ENCODE measurements at regions not wholly inside any gene's neighbourhood (a gene's known extent, or its start where the extent isn't known, plus 50 kb on each side); places are given as distances from the start of the nearest gene placed in this dataset.

DNA sequence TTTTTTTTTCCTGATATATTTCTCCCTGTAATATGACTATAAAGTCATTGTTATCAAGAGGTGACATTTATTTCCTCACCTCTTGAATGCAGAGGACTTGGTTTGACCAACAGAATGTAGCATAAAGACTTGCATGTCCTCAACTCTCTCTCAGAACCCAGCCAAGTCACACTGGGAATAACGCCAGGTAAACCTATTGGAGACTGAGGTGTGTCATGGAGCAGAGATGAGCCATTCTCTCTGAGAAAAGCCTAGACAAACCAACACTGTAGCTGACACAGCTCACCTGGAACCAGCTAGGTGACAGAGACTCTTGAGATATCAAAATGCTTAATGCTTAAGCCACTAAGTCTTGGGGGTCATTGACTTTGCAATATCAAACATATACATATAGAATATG, 533.6 kb downstream of the HAO1 start (continued):
- TF ChIP-seq, protein P1, sequence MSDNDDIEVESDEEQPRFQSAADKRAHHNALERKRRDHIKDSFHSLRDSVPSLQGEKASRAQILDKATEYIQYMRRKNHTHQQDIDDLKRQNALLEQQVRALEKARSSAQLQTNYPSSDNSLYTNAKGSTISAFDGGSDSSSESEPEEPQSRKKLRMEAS (IDR thresholded peaks at IDR 0.05) = no peak
- TF ChIP-seq POLR2A (IDR thresholded peaks at IDR 0.05; ENCODE audit: low read length) = no peak

- 22% methylated on average over 3 of the region's 3 CpGs for WGBS (ENCODE audit: missing lambda C conversion rate)
Measured at GRCh38 chr20:7410150-7410549, 530.1 kb downstream of the HAO1 start.

DNA sequence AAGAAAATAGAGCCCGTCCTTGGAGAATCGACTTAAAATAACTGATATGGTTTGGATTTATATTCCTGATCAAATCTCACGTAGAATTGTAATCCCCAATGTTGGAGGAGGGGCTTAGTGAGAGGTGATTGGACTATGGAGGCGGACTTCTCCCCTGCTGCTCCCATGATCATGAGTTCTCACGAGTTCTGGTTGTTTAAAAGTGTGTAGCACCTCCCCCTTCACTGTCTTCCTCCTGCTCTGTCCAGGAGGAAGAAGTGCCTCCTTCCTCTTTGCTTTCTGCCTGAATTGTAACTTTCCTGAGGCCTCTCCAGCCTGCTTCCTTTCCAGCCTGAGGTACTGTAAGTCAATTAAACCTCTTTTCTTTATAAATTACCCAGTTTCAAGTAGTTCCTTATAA, 529.2 kb downstream of the HAO1 start:
- WGBS (ENCODE audit: missing lambda C conversion rate) = 10% methylated on average over 5 of the region's 5 CpGs
- Histone ChIP-seq H3K9me3 (no peaks in the 10 kb centered on the region), H3K4me1 (no peaks in the 10 kb centered on the region), H3K27ac (no peak overlapping the region), H3K4me3 (no peak overlapping the region), H3K4me2 (no peak overlapping the region)
- POLR2A ChIA-PET = no interaction called here
- TF ChIP-seq HOXA7 (CRISPR knock-in tag; IDR thresholded peaks at IDR 0.05) (no peak), JUN (IDR thresholded peaks at IDR 0.05) (no peak), JUNB (IDR thresholded peaks at IDR 0.05) (no peak), HOXB13 (CRISPR knock-in tag; IDR thresholded peaks at IDR 0.05; ENCODE audit: low read depth) (no peak), NPAS2 (CRISPR knock-in tag; IDR thresholded peaks at IDR 0.05; ENCODE audit: borderline replicate concordance) (no peak), NFE2L2 (conservative IDR thresholded peaks at IDR 0.05; ENCODE audit: low read length) (no peak), CHD4 (IDR thresholded peaks at IDR 0.05; ENCODE audit: borderline replicate concordance) (no peak), ZNF302 (CRISPR knock-in tag; IDR thresholded peaks at IDR 0.05) (no peak)
- TF ChIP-seq, protein P2, sequence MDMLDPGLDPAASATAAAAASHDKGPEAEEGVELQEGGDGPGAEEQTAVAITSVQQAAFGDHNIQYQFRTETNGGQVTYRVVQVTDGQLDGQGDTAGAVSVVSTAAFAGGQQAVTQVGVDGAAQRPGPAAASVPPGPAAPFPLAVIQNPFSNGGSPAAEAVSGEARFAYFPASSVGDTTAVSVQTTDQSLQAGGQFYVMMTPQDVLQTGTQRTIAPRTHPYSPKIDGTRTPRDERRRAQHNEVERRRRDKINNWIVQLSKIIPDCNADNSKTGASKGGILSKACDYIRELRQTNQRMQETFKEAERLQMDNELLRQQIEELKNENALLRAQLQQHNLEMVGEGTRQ (IDR thresholded peaks at IDR 0.05) = no peak
- ATAC-seq (no peak), DNase-seq (ENCODE audit: low read depth in 1 of 2, low spot score in 1 of 2) (no peak), FAIRE-seq (no peak)
- CTCF ChIA-PET = no interaction called here

More at GRCh38 chr20:7410150-7410549, 530.1 kb downstream of the HAO1 start:
- DNase-seq (ENCODE audit: low read depth in 1 of 2, low spot score in 1 of 2) (no peak), FAIRE-seq (peak; percentile 59), ATAC-seq (no peak)
- no peak overlapping the region for H3K4me3 ChIP-seq
- TF ChIP-seq KDM1A (IDR thresholded peaks at IDR 0.05; ENCODE audit: low read depth) = no peak
- no peak for TF ChIP-seq RNF2 (IDR thresholded peaks at IDR 0.05; ENCODE audit: borderline replicate concordance, low read depth)
- no peak for TF ChIP-seq KDM5A (IDR thresholded peaks at IDR 0.05)
- TF ChIP-seq HOXA7 (CRISPR knock-in tag; IDR thresholded peaks at IDR 0.05) = no peak
- TF ChIP-seq MAFK (IDR thresholded peaks at IDR 0.05; ENCODE audit: partially characterized antibody) = no peak
- TF ChIP-seq SMC3 (IDR thresholded peaks at IDR 0.05) = no peak
- TF ChIP-seq FOXS1 (CRISPR knock-in tag; IDR thresholded peaks at IDR 0.05) = no peak
- TF ChIP-seq, protein P3, sequence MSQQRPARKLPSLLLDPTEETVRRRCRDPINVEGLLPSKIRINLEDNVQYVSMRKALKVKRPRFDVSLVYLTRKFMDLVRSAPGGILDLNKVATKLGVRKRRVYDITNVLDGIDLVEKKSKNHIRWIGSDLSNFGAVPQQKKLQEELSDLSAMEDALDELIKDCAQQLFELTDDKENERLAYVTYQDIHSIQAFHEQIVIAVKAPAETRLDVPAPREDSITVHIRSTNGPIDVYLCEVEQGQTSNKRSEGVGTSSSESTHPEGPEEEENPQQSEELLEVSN (IDR thresholded peaks at IDR 0.05; ENCODE audit: borderline replicate concordance, low read depth) = no peak
- TF ChIP-seq HMGXB4 (CRISPR knock-in tag; IDR thresholded peaks at IDR 0.05; ENCODE audit: borderline replicate concordance) = no peak
- TF ChIP-seq, protein P1 (IDR thresholded peaks at IDR 0.05) = no peak
- TF ChIP-seq TP53 (CRISPR knock-in tag; IDR thresholded peaks at IDR 0.05) = no peak
- no peak for TF ChIP-seq ZSCAN20 (CRISPR knock-in tag; IDR thresholded peaks at IDR 0.05)
- TF ChIP-seq POLR2A (IDR thresholded peaks at IDR 0.05; ENCODE audit: low read length) = no peak
- TF ChIP-seq, protein P4, sequence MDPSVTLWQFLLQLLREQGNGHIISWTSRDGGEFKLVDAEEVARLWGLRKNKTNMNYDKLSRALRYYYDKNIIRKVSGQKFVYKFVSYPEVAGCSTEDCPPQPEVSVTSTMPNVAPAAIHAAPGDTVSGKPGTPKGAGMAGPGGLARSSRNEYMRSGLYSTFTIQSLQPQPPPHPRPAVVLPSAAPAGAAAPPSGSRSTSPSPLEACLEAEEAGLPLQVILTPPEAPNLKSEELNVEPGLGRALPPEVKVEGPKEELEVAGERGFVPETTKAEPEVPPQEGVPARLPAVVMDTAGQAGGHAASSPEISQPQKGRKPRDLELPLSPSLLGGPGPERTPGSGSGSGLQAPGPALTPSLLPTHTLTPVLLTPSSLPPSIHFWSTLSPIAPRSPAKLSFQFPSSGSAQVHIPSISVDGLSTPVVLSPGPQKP (IDR thresholded peaks at IDR 0.05; ENCODE audit: low read depth, low read length) = no peak
- no peak for TF ChIP-seq HEYL (CRISPR knock-in tag; IDR thresholded peaks at IDR 0.05)
- TF ChIP-seq JUNB (IDR thresholded peaks at IDR 0.05) = no peak
- TF ChIP-seq HOXB5 (CRISPR knock-in tag; IDR thresholded peaks at IDR 0.05) = no peak
- TF ChIP-seq BCL3 (IDR thresholded peaks at IDR 0.05) = no peak
- no peak for TF ChIP-seq JUN (IDR thresholded peaks at IDR 0.05)
- ChIA-PET POLR2A (no interaction called here), CTCF (no interaction called here)
- H3K27ac ChIP-seq = no peak overlapping the region
- no peak overlapping the region for H3K4me2 ChIP-seq
- H3K4me1 ChIP-seq = no peaks in the 10 kb centered on the region
- no peaks in the 10 kb centered on the region for H3K9me3 ChIP-seq

Data from A549 (cell line).